Putamen (tissue), 1 donor: ENCODE measurements at regions not wholly inside any gene's neighbourhood (a gene's known extent, or its start where the extent isn't known, plus 50 kb on each side); places are given as distances from the start of the nearest gene placed in this dataset.
"Not testable (repeated sequence)": the region's sequence is repeated elsewhere in the genome, so short reads cannot be mapped to it uniquely, and the experiment has no call there.

Source experiments
- DNase-seq: peaks from one replicate; pipeline ENCODE4 v3.0.0-alpha.2; 2016; ENCODE audit warnings: low spot score

GRCh38 chr22:23437779-23438178 is 142.3 kb downstream of the IGLL1 start:
- no peak for DNase-seq

- DNase-seq = not testable (repeated sequence)
Measured at GRCh38 chr22:23437107-23437395, 143.0 kb downstream of the IGLL1 start.

GRCh38 chr22:23436354-23437106 is 143.6 kb downstream of the IGLL1 start:
- DNase-seq = not testable (repeated sequence)

- DNase-seq = not testable (repeated sequence)
Measured at GRCh38 chr22:23435186-23435585, 144.9 kb downstream of the IGLL1 start.

GRCh38 chr22:23434198-23434830 is 145.8 kb downstream of the IGLL1 start:
- not testable (repeated sequence) for DNase-seq

GRCh38 chr22:23433127-23434005 is 146.7 kb downstream of the IGLL1 start:
- DNase-seq = not testable (repeated sequence)

GRCh38 chr22:23432719-23433118 is 147.4 kb downstream of the IGLL1 start:
- DNase-seq = not testable (repeated sequence)

GRCh38 chr22:23431337-23432072 is 148.6 kb downstream of the IGLL1 start:
- DNase-seq = no peak

- not testable (repeated sequence) for DNase-seq
Measured at GRCh38 chr22:23424551-23425068, 155.5 kb downstream of the IGLL1 start.

GRCh38 chr22:23424031-23424430 is 156.1 kb downstream of the IGLL1 start:
- no peak for DNase-seq

GRCh38 chr22:23422281-23422680 is 157.8 kb downstream of the IGLL1 start:
- not testable (repeated sequence) for DNase-seq

GRCh38 chr22:23421300-23421699 is 158.8 kb downstream of the IGLL1 start:
- not testable (repeated sequence) for DNase-seq

GRCh38 chr22:23419931-23420330 is 160.2 kb downstream of the IGLL1 start:
- DNase-seq = no peak

GRCh38 chr22:23419171-23419570 is 160.9 kb downstream of the IGLL1 start:
- no peak for DNase-seq

GRCh38 chr22:23418159-23418788 is 161.8 kb downstream of the IGLL1 start:
- no peak for DNase-seq

GRCh38 chr22:23417327-23417726 is 162.8 kb downstream of the IGLL1 start:
- not testable (repeated sequence) for DNase-seq

GRCh38 chr22:23416169-23416690 is 163.9 kb downstream of the IGLL1 start:
- DNase-seq = not testable (repeated sequence)

GRCh38 chr22:23415490-23415851 is 164.6 kb downstream of the IGLL1 start:
- no peak for DNase-seq

GRCh38 chr22:23414727-23415489 is 165.2 kb downstream of the IGLL1 start:
- DNase-seq = no peak

- no peak for DNase-seq
Measured at GRCh38 chr22:23411739-23412138, 168.4 kb downstream of the IGLL1 start.
